Liver (tissue), 8 donors: ENCODE measurements at regions not wholly inside any gene's neighbourhood (a gene's known extent, or its start where the extent isn't known, plus 50 kb on each side); places are given as distances from the start of the nearest gene placed in this dataset.

ENCODE experiments used
- DNase-seq: peaks from one replicate; pipeline ENCODE4 v3.0.0-alpha.2; 2017; ENCODE audit warnings: low spot score
- H3K27ac ChIP-seq, 2 donors: one replicate each; pipeline ENCODE4 v1.7.0; 2013; ENCODE audit warnings: inconsistent platforms in 2 of 2, low read length in 2 of 2, control low read depth in 1 of 2, low read depth in 1 of 2, mild to moderate bottlenecking in 1 of 2
- H3K27me3 ChIP-seq, 4 donors: one replicate each; pipeline versions ENCODE4 v1.6.1 to v1.7.0; 2013; ENCODE audit warnings: low read length in 3 of 4, inconsistent platforms in 1 of 4, mild to moderate bottlenecking in 1 of 4, moderate library complexity in 1 of 4; ENCODE audit not compliant: control insufficient read depth in 4 of 4, insufficient read depth in 4 of 4
- H3K36me3 ChIP-seq, 4 donors: one replicate each; pipeline versions ENCODE4 v1.6.1 to v1.7.0; 2013; ENCODE audit warnings: low read length in 3 of 4, mild to moderate bottlenecking in 3 of 4, low read depth in 1 of 4, moderate library complexity in 1 of 4; ENCODE audit not compliant: control insufficient read depth in 4 of 4, insufficient read depth in 3 of 4
- H3K4me1 ChIP-seq, 4 donors: one replicate each; pipeline versions ENCODE4 v1.6.1 to v1.7.0; 2013; ENCODE audit warnings: low read length in 3 of 4, mild to moderate bottlenecking in 3 of 4, moderate library complexity in 1 of 4; ENCODE audit not compliant: control insufficient read depth in 4 of 4, insufficient read depth in 4 of 4
- H3K4me3 ChIP-seq, 3 donors: one replicate each; pipeline versions ENCODE4 v1.6.1 to v1.7.0; 2013; ENCODE audit warnings: low read length in 3 of 3, control low read depth in 1 of 3, low read depth in 1 of 3, mild to moderate bottlenecking in 1 of 3
- H3K9ac ChIP-seq, 2 donors: one replicate each; pipeline ENCODE4 v1.7.0; 2013; ENCODE audit warnings: low read length in 2 of 2, mild to moderate bottlenecking in 2 of 2, moderate library complexity in 2 of 2, control low read depth in 1 of 2, low read depth in 1 of 2
- H3K9me3 ChIP-seq, 4 donors: one replicate each; pipeline versions ENCODE4 v1.6.1 to v1.7.0; 2013; ENCODE audit warnings: low read length in 3 of 4; ENCODE audit not compliant: control insufficient read depth in 4 of 4
- EGR1 ChIP-seq, 2 donors: IDR thresholded peaks; 2 replicates each; pipeline ENCODE4 v1.6.1; 2016 to 2018; ENCODE audit warnings: antibody characterized with exemption in 2 of 2, low read depth in 2 of 2
- FOXA1 ChIP-seq: IDR thresholded peaks from 2 replicates; pipeline ENCODE4 v1.6.1; 2016; ENCODE audit warnings: antibody characterized with exemption
- GABPA ChIP-seq, 2 donors: IDR thresholded peaks in 1 of 2; conservative IDR thresholded peaks in 1 of 2; 2 replicates each; pipeline ENCODE4 v1.6.1; 2016; ENCODE audit warnings: antibody characterized with exemption in 2 of 2, mild to moderate bottlenecking in 1 of 2, moderate library complexity in 1 of 2
- HNF4A ChIP-seq, 2 donors: conservative IDR thresholded peaks; 2 replicates each; pipeline ENCODE4 v1.6.1; 2016; ENCODE audit warnings: antibody characterized with exemption in 2 of 2, mild to moderate bottlenecking in 2 of 2
- HNF4G ChIP-seq: IDR thresholded peaks from 2 replicates; pipeline ENCODE4 v1.6.1; 2016; ENCODE audit warnings: antibody characterized with exemption
- JUND ChIP-seq, 2 donors: IDR thresholded peaks; 2 replicates each; pipeline ENCODE4 v1.6.1; 2016; ENCODE audit warnings: antibody characterized with exemption in 2 of 2
- NR2F2 ChIP-seq: IDR thresholded peaks from 2 replicates; pipeline ENCODE4 v1.6.1; 2016; ENCODE audit warnings: antibody characterized with exemption
- RAD21 ChIP-seq, 2 donors: IDR thresholded peaks; 2 replicates each; pipeline ENCODE4 v1.6.1; 2016; ENCODE audit warnings: antibody characterized with exemption in 2 of 2, mild to moderate bottlenecking in 2 of 2
- RXRA ChIP-seq, 2 donors: IDR thresholded peaks; 2 replicates each; pipeline ENCODE4 v1.6.1; 2017 to 2018; ENCODE audit warnings: antibody characterized with exemption in 2 of 2, mild to moderate bottlenecking in 1 of 2
- SP1 ChIP-seq: IDR thresholded peaks from 2 replicates; pipeline ENCODE4 v1.6.1; 2018; ENCODE audit warnings: antibody characterized with exemption, mild to moderate bottlenecking
- TAF1 ChIP-seq: conservative IDR thresholded peaks from 2 replicates; pipeline ENCODE4 v1.6.1; 2016; ENCODE audit warnings: antibody characterized with exemption, mild to moderate bottlenecking
- YY1 ChIP-seq: IDR thresholded peaks from 2 replicates; pipeline ENCODE4 v1.6.1; 2016; ENCODE audit warnings: antibody characterized with exemption, mild to moderate bottlenecking
- WGBS: extraction: QIAGEN DNeasy Blood & Tissue Kit; methylation state at CpG from one replicate; pipeline ENCODE4 v1.1.7; 2013; 5-methylcytosine and 5-hydroxymethylcytosine counted together
- TF ChIP-seq, protein P1 (sequence below): IDR thresholded peaks from 2 replicates; pipeline ENCODE4 v1.6.1; 2016; ENCODE audit warnings: antibody characterized with exemption
- TF ChIP-seq, protein P2 (sequence below): IDR thresholded peaks from 2 replicates; pipeline ENCODE4 v1.6.1; 2016; ENCODE audit warnings: antibody characterized with exemption
- TF ChIP-seq, protein P3 (sequence below): IDR thresholded peaks from 2 replicates; pipeline ENCODE4 v1.6.1; 2016; ENCODE audit warnings: antibody characterized with exemption
- TF ChIP-seq, protein P4 (sequence below): fragments of 150-350 bp; IDR thresholded peaks from 2 replicates; pipeline ENCODE4 v1.5.1; 2017; ENCODE audit warnings: improper control_type of control experiment, low read depth, low read length; ENCODE audit not compliant: missing input control
- donor health status: healthy.
- donor health status: healthy.
- donor health status: healthy.
- donor health status: healthy.
- donor health status: healthy.

DNA sequence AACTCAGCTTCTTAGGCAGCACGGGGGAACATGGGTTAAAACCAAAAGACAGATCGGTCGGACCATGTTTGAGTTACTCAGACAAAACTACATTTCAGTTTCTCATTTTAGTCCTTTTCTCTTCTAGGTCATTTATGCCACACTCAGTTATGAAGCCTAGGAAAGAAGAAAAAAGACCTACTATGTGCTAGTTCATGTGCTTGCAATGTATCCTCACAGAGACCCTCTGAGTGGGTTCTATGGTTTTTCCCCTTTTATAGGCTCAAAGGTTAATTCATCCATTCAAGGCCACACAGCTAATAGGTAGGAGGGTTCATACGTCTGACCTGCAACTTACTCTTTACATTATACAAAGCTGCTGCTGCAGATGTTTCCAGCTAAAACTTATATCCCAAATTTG, 104.7 kb upstream of the ZNF438 start:
- no peak for DNase-seq
- WGBS, result 94% methylated on average over 4 of the region's 4 CpGs
- TF ChIP-seq RXRA (IDR thresholded peaks at IDR 0.05) (no peak), HNF4A (conservative IDR thresholded peaks at IDR 0.05) (no peak), EGR1 (IDR thresholded peaks at IDR 0.05; ENCODE audit: low read depth in 2 of 2) (no peak), JUND (IDR thresholded peaks at IDR 0.05) (no peak), NR2F2 (no peak), SP1 (no peak), YY1 (no peak), HNF4G (no peak), FOXA1 (no peak)
- TF ChIP-seq, protein P1, sequence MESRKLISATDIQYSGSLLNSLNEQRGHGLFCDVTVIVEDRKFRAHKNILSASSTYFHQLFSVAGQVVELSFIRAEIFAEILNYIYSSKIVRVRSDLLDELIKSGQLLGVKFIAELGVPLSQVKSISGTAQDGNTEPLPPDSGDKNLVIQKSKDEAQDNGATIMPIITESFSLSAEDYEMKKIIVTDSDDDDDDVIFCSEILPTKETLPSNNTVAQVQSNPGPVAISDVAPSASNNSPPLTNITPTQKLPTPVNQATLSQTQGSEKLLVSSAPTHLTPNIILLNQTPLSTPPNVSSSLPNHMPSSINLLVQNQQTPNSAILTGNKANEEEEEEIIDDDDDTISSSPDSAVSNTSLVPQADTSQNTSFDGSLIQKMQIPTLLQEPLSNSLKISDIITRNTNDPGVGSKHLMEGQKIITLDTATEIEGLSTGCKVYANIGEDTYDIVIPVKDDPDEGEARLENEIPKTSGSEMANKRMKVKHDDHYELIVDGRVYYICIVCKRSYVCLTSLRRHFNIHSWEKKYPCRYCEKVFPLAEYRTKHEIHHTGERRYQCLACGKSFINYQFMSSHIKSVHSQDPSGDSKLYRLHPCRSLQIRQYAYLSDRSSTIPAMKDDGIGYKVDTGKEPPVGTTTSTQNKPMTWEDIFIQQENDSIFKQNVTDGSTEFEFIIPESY, result no peak
- TF ChIP-seq, protein P2, sequence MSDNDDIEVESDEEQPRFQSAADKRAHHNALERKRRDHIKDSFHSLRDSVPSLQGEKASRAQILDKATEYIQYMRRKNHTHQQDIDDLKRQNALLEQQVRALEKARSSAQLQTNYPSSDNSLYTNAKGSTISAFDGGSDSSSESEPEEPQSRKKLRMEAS, result no peak
- TF ChIP-seq, protein P3, sequence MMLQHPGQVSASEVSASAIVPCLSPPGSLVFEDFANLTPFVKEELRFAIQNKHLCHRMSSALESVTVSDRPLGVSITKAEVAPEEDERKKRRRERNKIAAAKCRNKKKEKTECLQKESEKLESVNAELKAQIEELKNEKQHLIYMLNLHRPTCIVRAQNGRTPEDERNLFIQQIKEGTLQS, result no peak

DNA sequence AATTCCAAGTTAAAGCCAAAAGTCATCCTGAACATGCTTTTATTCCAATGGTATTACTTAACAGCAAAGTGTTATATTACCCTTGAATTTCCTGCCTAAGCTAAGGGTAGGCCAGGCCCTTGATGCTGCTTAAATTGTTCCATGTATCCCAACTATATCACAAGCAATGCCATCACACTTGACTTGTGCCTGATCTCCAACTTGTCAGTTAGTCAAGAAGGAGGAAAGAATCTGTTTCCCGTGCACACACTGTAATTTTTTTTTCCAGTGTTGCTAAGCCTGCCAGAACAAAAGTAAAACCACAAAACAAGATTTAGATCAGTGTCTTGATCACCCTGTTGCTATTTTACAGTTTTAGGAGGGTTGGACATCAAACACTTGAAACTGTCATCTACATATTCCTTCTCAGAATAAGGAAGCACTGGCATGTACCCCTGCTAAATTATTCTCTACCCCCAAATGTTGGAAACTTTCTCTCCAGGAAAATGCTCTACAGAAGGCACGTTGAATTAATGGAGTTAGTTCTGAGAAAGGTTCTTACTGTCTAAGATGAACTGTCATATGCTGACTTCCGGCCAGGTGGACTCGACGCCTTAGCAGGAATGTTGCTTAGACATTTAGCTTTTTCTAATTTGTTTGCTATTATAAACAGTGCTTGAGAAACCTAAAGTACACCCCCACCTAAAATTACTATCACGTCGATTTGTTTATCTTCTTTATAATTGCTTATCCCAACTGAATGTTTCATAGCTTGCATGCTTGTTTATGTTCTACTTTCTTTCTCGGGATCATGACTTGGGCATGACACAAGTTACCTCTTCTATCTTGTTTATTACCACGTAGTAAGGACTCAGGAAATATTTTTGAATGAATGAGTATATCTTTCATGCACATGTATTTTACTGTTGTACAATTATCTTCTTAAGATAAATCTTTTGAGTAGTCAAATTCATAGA, 105.5 kb upstream of the ZNF438 start:
- 73% methylated on average over 9 of the region's 9 CpGs for WGBS
- DNase-seq, result no peak

More for the DNA sequence above, 104.7 kb upstream of the ZNF438 start:
- H3K4me1 ChIP-seq, result peaks cover 0 to 7% (median 3%) of the 10 kb centered on the region in 4 donors
- H3K9ac ChIP-seq, result no peak overlapping the region
- H3K4me3 ChIP-seq, result no peak overlapping the region
- H3K27ac ChIP-seq, result no peak overlapping the region
- H3K9me3 ChIP-seq, result no peaks in the 10 kb centered on the region
- H3K36me3 ChIP-seq, result no peaks in the 10 kb centered on the region
- no peaks in the 10 kb centered on the region for H3K27me3 ChIP-seq

More for the DNA sequence above, 105.5 kb upstream of the ZNF438 start:
- Histone ChIP-seq H3K9ac (no peak overlapping the region), H3K27ac (no peak overlapping the region), H3K9me3 (no peaks in the 10 kb centered on the region), H3K4me1 (peaks cover 0 to 7% (median 3%) of the 10 kb centered on the region in 4 donors), H3K27me3 (no peaks in the 10 kb centered on the region), H3K4me3 (no peak overlapping the region), H3K36me3 (no peaks in the 10 kb centered on the region)
- TF ChIP-seq HNF4A (conservative IDR thresholded peaks at IDR 0.05) (no peak), JUND (IDR thresholded peaks at IDR 0.05) (no peak), EGR1 (IDR thresholded peaks at IDR 0.05; ENCODE audit: low read depth in 2 of 2) (no peak), RXRA (IDR thresholded peaks at IDR 0.05) (no peak), YY1 (no peak), TAF1 (no peak), NR2F2 (no peak), GABPA (IDR thresholded peaks at IDR 0.05 in 1 of 2, conservative IDR thresholded peaks at IDR 0.05 in 1 of 2) (no peak), RAD21 (IDR thresholded peaks at IDR 0.05) (no peak), HNF4G (no peak)
- TF ChIP-seq, protein P2, result no peak
- TF ChIP-seq, protein P4, sequence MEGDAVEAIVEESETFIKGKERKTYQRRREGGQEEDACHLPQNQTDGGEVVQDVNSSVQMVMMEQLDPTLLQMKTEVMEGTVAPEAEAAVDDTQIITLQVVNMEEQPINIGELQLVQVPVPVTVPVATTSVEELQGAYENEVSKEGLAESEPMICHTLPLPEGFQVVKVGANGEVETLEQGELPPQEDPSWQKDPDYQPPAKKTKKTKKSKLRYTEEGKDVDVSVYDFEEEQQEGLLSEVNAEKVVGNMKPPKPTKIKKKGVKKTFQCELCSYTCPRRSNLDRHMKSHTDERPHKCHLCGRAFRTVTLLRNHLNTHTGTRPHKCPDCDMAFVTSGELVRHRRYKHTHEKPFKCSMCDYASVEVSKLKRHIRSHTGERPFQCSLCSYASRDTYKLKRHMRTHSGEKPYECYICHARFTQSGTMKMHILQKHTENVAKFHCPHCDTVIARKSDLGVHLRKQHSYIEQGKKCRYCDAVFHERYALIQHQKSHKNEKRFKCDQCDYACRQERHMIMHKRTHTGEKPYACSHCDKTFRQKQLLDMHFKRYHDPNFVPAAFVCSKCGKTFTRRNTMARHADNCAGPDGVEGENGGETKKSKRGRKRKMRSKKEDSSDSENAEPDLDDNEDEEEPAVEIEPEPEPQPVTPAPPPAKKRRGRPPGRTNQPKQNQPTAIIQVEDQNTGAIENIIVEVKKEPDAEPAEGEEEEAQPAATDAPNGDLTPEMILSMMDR, result no peak
- TF ChIP-seq, protein P1, result no peak
